C4-2B (cell line): ENCODE measurements at regions not wholly inside any gene's neighbourhood (a gene's known extent, or its start where the extent isn't known, plus 50 kb on each side); places are given as distances from the start of the nearest gene placed in this dataset.

ENCODE experiments used
- H3K27ac ChIP-seq: fragments of 450-650 bp; 2 replicates; pipeline ENCODE4 v1.5.1; 2017
- CTCF ChIP-seq: fragments of 450-650 bp; conservative IDR thresholded peaks from 2 replicates; pipeline ENCODE4 v1.5.1; 2017; ENCODE audit warnings: mild to moderate bottlenecking
- ZFX ChIP-seq: fragments of 450-650 bp; IDR thresholded peaks from 2 replicates; pipeline ENCODE4 v1.6.1; 2017

DNA sequence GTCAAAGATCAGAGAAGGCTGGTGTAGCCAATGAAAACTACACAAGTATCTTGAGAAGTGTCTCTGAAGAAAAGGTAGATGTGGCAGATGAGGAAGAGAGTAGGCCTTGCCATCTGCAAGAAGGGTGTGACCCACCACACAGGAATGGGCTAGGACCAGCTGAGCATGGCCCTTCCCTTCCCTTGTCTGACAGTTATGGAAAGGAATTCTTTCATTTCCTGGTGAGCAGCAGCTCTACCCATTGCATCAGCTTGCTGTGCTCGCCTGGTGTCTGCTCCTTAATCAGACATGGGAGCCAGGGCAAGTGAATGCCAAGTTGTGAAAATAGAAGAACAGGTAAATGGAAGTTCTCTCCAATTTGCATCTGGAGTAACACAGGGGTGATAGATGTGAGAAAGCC is 145.2 kb upstream of the KRR1 start:
- no peak overlapping the region for H3K27ac ChIP-seq
- TF ChIP-seq ZFX (no peak), CTCF (no peak)

DNA sequence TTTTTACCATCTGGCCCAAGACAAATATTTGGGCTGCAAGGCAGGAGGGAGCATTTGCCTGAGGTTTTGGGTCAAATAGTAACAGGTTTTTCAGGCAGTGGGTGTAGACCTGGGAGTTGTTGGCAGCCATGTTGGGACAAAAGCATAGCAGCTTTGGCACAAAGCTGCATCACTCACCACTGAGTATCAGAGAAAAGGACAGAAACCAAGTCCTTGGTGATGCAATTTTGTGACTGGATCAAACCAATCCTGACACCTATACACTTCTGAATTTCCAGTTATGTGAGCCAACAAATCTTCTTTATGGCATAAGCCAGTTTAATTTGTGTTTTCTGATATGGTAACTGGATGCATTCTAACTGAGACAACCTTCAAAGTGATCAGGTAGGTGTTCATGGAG is 144.8 kb upstream of the KRR1 start:
- TF ChIP-seq ZFX (no peak), CTCF (no peak)
- H3K27ac ChIP-seq: no peak overlapping the region

GRCh38 chr12:75655315-75655806 is 144.0 kb upstream of the KRR1 start:
- no peak for TF ChIP-seq CTCF
- no peak for TF ChIP-seq ZFX
- H3K27ac ChIP-seq: no peak overlapping the region

GRCh38 chr12:75651342-75651695 is 139.9 kb upstream of the KRR1 start:
- TF ChIP-seq ZFX (no peak), CTCF (no peak)
- no peak overlapping the region for H3K27ac ChIP-seq

DNA sequence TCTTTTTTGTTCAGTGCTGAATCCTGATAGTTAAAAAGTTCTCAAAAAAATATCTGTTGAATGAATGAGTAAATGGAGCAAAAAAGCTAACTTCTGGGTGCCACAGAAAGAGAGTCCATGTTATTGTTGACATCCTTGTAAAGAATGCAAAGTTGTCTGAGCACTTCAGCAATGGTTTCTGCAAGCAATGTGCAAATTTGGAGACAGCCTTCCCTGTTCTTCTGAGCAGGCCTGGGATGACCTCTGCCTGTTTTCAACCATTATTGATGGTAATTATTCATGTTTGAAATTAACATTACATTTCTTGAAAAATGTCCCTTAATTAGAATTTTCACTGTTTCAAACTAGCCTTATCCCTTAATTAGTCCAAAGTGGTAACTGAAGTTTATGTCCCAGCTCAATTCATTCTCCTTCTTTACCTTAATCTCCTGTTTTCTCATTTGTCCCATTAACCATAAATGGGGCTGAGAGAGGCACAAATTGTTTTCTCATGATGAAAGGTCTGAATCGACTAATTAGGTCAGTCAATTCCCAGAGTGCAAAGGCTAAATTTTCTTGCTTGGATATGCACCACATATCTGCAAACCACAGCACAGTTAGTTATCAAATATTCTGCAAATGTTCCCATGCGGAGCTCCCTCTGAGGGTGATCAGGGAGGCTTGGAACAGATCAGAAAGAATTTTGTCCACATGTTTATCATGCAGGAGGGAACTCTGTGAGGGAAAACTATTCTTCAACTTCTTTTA is 139.4 kb upstream of the KRR1 start:
- no peak overlapping the region for H3K27ac ChIP-seq
- TF ChIP-seq CTCF: no peak
- no peak for TF ChIP-seq ZFX

DNA sequence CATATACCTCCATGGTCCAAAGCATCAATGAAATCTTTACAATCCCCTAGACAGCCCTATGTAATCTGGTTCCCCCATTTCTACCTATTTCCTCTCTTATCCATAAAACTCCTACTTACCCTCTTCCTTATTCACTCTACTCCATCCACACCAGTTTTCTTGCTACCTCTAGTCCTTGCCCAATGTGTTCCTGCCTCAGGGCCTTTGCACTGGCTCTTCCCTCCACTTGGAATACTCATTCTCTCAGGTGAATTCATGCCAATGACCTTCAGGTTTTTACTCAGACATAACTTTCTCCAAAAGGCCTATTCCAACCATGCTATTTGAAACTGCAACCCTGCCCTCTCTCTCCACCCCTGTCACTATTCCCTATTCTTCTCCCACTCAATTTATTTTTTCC is 138.7 kb upstream of the KRR1 start:
- TF ChIP-seq ZFX (no peak), CTCF (no peak)
- no peak overlapping the region for H3K27ac ChIP-seq

DNA sequence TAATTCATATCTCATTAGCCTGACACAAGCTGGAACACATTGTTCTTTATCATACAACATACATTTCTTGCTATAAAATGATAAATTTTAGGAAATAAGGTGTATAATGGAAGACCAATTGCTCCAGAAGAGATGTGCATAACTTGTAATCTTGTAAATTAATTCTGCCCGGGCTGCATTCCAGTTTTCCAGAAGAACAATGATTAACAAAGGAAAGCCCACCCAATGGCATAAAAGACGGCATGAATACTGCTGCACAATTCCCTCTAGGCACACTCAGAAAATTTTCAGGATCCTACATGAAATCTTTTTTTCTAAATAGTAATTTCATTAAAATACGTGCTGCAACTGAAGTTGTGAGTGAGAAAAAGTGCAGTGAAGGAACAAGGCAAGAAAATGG is 137.4 kb upstream of the KRR1 start:
- H3K27ac ChIP-seq: no peak overlapping the region
- no peak for TF ChIP-seq CTCF
- no peak for TF ChIP-seq ZFX
